Fibroblast of peridontal ligament (primary cell): ENCODE measurements at regions not wholly inside any gene's neighbourhood (a gene's known extent, or its start where the extent isn't known, plus 50 kb on each side); places are given as distances from the start of the nearest gene placed in this dataset.
"Not testable (repeated sequence)": the region's sequence is repeated elsewhere in the genome, so short reads cannot be mapped to it uniquely, and the experiment has no call there.

Source experiments
- DNase-seq: peaks from one replicate; pipeline ENCODE4 v3.0.0-alpha.2; 2010; ENCODE audit errors: extremely low read depth

DNA sequence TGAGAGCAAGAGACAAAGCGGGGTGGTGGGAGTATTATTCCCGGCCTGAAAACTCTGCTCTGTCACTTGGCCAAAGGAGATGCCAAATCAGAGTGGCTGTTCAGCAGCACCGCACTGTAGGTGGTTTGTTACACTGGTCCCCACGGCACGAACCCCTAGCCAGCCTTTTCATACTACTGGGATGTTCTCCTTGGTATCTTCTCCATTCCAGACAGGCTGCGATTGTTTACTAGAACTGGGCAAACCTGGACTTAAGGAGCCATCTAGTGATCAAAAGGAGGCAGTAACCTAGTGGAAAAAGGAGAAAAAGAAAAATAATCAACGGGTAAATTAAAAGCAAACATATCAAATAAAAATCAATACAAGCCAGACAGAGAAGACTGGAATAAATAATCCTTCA is 58.9 kb upstream of the TMTC2 start:
- DNase-seq: peak; percentile 66

DNA sequence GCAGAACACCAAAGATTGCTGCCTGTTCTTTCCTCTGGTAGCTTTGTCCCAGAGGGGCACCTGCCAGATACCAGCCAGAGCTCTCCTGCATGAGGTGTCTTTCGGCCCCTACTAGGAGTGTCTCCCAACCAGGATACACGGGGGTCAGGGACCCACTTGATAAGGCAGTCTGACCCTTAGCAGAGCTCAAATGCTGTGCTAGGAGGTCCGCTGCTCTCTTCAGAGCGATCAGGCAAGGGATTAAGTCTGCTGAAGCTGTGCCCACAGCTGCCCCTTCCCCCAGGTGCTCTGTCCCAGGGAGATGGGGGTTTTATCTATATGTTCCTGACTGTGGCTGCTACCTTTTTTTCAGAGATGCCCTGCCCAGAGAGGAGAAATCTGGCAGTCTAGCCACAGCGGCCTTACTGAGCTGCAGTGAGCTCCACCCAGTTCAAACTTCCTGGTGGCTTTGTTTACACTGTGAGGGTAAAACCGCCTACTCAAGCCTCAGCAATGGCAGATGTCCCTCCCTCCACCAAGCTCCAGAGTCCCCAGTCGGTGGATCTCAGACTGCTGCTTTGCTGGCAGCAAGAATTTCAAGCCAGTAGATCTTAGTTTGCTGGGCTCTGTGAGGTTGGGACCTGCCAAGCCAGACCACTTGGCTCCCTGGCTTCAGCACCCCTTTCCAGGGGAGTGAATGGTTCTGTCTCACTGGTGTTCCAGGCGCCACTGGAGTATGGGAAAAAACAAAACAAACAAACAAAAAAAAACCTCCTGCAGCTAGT is 52.0 kb upstream of the TMTC2 start:
- DNase-seq: not testable (repeated sequence)

DNA sequence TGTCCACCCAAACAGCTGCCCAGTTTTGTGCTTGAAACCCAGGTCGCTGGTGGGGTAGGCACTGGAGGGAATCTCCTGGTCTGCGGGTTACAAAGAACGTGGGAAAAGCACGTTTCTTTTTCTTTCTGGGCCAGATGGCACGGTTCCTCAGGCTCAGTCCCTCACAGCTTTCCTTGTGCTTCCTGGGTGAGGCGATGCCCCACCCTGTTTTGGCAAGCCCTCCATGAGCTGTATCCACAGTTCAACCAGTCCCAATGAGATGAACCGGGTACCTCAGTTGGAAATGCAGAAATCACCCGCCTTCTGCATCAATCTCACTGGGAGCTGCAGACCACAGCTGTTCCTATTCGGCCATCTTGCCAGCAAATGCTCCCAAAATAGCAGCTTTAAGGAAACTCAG is 51.4 kb upstream of the TMTC2 start:
- no peak for DNase-seq
